ENCODE measurements at regions not wholly inside any gene's neighbourhood (a gene's known extent, or its start where the extent isn't known, plus 50 kb on each side); places are given as distances from the start of the nearest gene placed in this dataset.

DNA sequence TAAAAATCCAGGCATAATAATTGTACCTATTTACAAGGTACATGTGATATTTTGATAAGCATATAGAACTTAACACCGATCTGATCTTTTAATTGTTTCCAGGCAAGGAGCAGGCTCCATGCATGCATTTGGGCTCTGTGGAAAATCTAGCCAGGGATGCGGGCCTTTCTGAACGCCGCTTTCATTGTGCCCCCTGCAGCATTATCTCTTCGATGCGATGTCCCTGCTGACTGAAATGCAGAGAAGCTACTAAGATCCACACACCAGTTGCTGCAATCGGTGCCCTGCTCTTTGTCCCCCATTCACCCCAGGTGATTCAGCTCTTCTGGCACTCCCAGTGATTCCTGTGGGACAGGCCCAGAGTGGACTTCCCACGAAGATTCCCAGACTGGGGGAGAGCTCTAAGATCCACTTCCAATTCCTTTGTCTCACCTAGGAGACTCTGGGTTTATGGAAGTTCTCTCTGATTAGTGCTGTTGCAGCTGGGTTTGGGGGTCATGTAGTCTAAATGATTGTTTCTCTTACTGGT, 254.3 kb upstream of the AGA start:
- peak; percentile 2 for DNase-seq

DNA sequence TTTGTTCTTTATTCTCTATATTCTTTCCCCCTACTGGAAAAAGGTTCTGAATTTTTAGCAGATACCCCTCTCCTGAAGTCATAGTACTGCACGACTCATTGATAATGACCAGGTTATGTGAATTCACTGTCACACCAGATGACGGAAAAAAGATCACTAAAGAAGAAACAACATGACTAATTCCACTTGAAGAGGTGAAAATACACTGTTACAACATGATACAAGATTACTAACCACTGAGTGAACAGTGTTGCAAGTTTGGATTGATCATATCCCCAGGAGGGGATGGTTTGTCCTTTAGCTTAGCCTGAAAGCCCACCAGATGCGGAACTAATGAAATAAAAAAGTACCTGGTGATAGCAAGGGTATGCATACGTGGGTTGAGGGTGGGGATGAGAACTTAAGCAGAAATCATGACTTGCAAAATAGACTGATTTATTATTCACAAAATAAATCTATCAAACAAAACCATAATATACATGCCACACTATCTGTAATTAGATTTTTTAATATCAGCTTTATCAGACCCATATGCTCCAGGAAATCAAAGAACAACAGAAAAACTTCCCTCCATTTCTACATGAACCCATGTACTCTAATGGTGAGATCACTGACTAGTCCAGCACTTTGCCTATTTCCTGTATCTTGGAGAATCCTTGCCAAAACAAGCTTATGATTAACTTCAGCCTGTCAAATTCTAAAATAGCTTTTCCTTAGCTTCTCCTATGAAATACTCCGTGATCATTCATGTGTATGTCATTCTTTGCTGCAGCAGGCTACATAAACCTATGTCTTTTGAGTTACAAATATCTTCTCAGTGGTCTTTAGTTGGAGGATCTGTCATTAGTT, 257.4 kb upstream of the AGA start:
- DNase-seq: peak; percentile 16

DNA sequence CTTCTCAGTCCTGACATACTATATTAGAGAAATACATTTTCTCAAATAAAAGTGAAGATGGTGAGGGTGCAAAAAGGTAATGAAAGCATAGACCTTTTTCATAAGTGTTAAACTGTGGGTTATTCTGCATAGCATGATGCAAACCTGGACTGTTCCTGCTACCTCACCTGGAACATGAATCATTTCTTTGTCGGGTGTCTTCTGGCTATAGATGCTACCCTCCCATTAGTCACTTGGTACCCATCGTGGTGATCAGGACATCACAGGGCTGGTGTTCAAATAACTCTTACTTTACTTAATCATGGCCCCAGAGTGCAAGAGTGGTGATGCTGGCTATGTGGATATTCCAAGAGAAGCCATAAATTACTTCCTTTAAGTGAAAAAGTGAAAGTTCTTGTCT, 264.7 kb upstream of the AGA start:
- DNase-seq: no peak

DNA sequence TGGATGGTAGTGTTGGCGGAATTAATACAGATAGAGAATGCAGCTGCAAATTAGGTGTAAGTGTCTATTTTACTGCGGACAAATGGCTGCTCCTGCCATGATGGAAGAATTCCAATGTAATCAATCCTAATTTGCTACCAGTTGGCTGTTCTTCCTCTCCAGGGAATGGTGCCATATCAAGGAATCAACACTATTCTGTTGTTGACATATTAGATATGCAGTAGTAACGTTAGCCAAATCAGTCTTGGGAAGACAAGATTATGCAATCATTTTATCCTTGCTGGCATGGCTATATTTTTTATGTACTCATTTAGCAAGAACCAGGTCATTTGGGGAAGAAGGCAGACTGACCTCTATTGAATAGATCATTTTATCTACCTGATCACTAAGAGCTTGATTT, 271.2 kb upstream of the AGA start:
- DNase-seq: no peak

DNA sequence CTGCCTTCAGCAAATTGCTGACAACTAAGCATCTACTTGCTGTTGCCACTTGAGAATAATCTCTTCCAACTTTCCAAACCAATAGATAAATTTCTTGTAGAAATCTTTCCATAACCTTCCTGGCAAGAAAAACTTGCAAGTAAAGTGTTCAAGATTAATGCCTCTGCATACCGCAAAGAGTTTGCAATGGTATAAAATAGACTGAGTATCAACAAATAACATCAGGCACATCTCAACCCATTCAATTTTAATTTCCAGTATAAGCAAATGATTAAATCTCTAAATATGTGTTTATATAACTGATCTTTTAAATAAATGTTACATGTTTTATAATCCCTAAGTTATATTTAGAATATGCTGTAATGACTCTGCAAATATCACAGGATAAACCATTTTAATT, 275.2 kb upstream of the AGA start:
- no peak for DNase-seq

DNA sequence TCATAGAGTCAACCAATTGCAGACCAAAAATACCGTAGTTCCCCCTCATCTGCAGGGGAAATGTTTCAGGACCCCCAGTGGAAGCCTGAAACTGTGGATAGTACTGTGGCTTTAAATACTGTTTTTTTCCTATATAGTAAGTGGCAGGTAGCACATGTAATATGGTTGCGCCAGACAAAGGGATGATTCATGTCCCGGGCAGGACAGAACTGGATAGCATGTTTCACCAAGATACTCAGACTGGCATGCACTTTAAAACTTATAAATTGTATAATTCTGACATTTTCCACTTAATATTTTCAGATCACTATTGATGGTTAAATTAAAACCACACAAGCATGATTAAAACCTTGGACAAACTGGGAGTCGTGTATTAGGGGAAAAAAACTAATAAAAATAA, 276.3 kb upstream of the AGA start:
- no peak for DNase-seq

DNA sequence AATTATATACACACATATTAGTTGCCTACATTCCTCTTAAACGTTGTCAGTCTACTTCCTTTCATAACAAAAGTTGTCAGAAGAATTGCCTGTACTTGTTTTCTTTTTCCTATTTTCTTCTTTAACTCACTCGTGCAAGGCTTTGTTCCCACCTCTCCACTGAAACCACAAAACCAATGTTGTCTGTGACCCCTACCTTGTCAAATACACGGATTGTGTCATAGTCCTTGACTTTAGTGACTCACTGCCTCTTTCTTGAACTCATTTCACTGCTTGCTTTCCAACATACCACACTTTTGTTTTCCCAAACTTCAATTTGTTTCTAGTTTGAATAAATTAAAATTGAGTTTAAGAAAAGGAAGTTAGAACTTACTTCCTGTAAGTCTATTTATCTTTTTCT, 283.9 kb upstream of the AGA start:
- no peak for DNase-seq

DNA sequence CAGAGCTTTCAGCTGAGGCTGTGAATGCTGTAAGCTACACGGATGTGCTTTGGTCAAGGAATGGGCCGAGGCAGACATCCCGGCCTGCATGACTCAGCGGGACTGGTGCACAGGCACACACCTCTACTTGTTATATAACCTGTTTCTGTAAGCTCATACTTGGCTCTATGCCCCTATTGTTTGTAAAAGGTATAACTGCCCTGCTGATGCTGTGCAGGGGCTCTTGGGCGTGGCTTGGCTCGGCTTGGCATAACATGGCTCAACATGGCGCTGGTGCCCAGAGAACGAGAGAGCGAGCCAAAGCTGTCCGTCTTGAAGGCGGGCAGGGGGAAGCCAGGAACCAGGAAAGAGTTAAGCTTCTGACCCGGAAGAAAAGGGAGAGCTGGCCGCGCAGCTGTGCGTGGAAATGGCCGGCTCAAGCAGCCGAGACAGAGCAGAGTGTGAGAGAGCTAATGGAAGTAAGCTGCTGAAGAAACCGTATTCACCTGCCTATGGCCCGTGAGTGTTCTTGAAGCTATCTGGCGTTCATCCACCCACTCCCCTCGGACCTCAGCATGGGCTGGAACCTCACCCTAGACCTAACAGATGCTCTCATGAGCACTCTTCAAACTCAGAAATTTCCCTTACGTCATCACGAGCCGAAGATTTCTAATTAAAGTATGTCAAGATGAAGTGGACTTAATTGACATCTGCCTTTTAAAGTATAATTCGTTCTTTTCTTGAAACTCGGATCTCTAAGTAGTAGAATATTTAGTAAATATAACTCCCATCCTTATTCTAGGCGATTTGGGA, 286.3 kb upstream of the AGA start:
- no peak for DNase-seq

DNA sequence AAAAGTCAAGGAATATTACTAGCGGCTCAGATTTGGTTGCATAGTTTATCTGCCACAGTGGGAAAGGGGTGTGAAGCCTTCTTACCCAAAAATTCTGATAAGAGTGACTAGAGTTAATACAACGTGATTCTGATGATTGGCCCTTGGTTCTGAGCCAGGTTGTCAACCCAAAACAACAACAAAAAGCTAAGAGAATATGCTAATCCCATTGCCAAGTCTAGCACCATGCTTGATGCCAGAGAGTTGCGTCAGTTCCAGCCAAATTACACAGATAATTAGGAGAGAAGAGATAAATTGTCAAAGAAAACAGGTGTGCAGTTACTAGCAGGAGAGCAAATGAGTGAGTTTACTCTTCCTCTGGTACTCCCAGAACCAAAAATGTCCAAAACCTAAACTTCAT, 287.4 kb upstream of the AGA start:
- DNase-seq: no peak

DNA sequence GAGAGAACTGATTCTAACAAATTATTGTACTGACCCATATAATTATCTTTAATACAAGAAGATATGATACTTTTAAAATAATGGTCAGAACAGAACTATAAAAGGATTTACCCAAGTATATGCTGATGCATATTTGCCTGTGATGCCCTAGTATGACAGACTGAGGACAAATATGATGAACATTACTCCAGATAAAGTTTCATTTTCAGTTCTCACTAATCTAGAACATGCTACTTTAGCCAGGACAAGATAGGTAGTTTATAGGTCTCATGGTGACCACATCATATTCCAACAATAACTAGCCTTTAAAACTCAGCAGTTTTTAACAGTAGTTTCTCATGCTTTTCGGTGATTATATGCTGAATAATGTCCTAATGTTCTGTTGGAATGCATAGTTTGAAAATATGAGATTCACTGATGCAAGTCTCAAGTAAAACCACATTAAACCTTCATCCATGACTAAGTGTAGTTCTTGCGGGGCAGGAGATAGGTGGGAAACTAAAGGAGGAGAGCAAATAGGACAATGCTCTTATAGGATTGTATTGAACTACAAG, 295.2 kb upstream of the AGA start:
- no peak for DNase-seq

DNA sequence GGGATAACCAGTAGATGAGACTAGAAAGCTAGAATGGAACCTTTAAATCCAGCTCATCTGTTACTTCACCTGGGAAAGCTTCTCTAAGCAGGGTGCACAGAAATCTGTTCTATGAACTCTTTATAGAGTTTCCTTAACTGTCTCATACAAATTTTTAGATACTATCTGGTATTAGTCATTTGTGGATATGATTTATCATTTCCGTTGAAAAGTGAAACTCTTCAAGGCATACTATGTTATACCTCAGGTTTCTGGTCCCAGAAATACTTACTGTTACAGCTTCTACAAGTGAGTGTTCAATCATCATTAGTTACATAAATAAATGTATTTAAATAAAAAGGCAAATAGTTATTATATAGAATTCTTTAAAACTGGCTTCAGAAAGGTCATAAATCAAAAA, 298.3 kb upstream of the AGA start:
- DNase-seq: no peak

DNA sequence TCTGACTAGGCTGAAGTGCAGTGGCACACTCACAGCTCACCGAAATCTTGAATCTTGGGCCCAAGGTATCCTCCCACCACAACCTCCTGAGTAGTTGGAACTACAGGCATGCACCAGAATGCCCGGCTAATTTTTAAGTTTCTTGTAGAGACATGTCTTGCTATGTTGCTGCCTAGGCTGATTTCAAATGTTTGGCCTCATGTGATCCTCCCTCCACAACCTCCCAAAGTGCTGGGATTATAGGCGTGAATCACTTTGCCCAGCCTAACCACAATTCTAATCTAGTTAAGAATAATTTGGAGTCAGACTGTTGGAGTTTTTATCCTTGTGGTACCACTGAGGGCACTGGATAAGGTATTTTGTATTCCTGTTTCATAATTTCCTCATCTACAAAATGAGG, 317.5 kb upstream of the AGA start:
- no peak for DNase-seq

DNA sequence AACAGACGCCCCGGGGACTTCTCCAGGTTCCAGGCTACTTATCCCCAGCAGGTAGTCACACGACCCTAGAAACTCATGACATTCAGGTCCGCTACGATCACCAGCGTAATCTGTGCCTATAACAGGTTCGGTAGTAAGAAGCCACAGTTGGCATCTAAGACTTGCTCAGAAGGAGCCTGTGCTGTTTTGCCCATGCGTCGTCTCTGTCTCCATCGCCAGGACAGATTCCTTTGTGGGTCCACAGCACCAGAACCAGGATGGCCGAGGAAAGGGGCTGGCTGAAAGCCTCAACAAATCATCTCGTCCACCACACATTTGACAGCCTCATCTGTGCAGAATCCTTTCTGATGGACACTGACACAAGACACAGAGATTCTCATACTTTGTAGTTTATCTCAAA, 319.5 kb upstream of the AGA start:
- no peak for DNase-seq

DNA sequence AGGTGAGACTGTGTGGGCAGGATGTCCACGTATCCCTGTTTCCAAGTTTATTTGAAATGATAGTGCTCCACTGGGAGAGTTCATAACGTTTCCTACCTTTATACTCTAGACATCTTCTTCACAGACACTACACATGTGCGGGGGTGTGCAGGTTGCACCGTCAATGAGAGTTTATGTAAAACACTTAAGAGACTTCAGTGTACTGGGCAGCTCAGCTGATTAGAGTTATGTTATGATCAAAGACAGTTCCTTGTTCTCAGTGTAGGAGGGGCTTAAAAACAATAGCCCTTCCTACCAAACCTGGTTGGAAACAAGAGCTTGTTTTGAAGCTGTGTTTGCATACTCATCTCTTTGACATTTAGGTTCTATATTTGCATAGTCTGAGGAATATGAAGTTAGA, 326.9 kb upstream of the AGA start:
- DNase-seq: no peak

DNA sequence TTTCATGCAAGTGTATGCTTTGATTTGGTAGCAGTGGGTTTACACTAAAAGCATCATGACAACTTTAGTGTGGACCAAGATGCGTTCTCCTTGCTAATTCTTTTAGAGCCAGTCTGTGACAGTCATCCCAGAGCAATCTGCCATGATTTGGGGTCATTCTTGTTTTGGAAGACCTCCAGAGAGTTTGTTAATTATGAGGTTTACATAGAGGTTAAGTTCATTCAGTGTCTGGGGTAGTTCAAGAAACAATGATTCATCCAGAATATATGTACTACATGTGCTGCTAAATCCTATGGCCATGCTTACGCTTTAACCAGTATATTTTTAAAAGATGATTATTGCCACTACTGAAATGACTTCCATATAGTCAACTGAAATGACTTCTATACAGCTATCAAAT, 328.5 kb upstream of the AGA start:
- peak; percentile 5 for DNase-seq

DNA sequence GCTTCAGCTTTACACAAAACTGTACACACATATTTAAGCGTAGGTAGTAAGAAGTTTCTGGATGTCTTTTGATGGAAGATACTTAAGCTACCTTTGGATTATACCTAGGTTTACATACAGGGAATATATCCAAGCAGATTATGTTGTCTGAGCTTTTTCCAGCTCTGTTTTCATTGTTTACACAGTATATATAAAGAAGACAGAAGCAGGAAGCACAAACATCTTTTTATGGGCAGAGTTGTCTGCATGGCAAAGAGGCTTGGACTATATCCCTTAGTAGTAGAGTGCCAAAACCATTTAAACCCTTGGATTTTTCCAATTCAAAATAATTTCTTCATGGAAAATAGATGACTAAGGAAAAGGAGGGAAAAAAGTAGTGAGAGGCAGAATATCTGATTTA, 329.4 kb upstream of the AGA start:
- DNase-seq: no peak

DNA sequence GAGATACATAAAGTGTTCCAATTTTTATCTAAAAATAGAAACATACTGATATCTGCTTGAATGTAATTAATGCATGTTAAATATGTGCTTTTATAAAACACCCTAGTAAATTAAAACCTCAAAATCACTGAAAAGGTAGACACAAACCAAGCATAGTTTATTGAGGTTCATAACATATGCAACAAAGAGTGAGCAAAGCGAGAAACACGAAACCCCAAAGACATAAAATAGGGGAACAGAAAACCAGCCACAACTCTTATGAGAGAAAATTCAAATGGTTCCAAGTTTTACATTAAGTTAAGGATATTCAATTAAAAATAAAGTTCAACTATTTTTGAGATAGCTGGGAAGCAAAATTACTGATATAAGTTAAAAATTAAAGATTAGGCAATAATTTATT, 336.4 kb upstream of the AGA start:
- no peak for DNase-seq

DNA sequence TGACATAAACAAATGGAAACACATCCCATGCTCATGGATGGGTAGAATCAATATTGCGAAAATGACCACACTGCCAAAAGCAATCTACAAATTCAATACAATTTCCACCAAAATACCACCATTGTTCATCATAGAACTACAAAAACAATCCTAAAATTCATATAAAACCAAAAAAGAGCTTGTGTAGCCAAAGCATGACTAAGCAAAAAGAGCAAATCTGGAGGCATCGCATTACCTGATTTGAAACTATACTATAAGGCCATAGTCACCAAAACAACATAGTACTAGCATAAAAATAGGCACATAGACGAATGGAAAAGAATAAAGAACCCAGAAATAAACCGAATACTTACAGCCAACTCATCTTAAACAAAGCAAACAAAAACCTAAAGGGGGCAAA, 342.8 kb upstream of the AGA start:
- no peak for DNase-seq

DNA sequence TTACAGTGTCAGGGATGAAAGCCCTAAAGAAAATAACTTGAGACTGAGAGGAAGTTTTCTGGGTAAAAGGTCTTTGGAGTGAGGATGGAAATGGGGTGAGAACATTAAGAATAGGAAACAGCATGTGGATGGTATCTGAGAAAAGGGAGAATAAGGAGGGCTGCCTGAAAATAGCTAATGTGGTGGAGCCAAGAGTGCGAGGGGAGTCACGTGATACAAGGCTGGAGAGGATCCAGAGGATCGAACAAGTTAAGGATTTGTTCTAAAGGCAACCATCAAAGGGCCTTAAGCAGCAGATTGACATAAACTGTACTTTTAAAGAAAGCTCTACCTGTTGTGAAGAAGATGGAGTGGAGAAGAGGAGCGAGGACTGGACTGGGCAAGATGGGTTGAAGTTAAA, 347.4 kb upstream of the AGA start:
- no peak for DNase-seq

DNA sequence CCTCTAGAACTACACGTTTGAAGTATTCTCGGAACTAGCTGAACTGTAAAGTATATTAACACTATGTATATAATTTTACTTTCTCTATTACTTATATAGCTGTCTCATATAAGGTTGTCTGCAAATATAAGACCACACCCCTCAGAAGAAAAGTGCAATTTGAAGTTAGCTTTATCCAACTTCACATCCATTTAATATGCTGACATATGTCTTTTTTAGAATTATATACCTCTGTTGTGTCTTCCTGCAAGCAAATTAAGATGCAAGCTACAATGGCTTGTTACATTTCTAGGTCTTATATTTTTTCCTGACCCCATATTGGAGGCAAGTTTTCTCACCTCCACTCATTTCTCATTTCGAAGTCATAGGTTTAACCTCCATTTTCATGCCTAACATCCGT, 349.0 kb upstream of the AGA start:
- no peak for DNase-seq

DNA sequence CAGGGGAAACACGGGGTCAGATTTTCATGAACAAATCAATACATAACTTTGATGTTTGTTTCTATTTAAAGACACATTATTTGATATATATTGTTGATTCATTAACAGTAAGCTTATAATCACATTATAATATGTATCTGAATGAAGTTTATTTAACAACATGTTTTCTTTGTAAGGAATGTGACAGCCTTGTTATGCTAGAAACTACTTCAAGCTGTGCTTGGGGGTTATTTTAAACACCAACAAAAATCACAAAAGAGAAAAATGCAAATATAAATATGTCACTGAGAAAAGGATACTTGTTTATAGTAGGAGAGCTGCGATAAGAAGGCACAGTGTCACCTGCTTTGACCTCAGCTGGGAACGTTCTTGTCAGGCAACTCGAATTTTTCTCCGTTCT, 354.6 kb upstream of the AGA start:
- no peak for DNase-seq

DNA sequence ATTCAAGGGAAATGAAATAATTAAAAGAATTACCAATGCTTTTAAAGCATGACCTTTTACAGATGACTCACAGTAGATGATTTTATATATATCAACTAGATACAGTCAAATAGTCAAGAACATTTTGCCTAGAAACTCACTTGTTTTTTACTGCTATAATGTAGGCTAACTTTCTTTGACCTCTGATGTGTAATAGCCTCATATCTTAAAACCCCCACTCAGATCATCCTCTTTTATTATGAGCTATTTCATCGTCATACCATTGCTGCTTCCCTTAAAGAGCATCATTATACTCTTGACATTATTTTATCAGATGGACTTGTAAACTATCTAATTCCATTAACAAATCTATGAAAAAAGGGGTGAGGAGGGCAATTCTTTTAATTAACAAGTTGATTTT, 355.9 kb upstream of the AGA start:
- no peak for DNase-seq

DNA sequence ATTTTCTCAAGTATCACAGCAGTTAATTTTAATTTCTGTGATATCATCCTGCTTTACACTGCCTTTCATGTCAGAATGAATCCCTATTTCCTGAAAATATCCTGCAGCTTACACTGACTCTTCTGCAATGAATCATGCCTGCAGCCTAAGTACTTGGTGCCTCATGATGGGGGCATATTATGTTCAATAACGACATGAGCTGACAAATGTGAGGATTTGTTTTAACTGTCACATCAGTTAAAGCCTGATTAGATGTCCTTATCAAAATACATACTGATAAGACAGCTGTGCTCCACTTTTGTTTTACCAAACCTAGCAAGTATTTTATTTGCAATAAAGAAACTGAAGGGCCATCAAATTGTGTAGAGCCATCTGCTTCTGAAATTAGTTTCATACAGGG, 359.9 kb upstream of the AGA start:
- no peak for DNase-seq

DNA sequence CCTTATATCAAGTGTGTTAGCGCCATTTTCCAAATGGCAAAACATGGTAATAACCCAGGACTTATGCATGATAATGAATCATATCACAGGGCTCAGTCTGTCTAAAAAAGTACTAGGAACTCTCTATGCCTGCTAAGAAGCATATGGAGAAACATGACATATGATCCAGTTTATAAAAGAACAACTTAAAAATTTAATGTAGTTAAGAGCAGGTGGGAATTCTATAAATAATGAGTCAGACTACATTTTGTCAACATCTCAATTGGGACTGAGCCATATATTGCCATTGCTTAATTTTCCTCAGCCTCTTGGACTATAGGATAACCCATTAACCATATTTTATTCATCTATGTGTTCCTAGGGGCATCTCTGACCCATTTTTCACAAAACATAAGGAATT, 360.4 kb upstream of the AGA start:
- no peak for DNase-seq
